ENCODE measurements at regions not wholly inside any gene's neighbourhood (a gene's known extent, or its start where the extent isn't known, plus 50 kb on each side); places are given as distances from the start of the nearest gene placed in this dataset.

DNA sequence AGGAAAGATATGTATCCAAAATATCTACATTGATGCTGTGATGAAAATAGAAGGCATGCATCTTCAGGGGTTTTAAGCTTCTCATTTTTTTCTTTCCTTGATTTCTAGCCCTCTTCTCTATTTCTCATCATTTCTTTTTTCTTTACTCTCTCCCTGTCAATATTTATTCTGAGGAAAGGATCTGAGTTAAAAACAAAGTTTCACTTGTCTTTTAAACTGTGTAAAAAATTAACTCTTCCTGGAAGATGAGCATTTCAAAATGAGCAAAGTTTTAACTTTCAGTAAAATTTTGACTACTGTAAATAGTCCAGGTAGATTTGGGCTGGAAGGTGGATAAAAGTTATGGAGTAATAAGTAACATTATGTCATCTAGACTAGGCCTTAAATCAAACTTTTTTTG is 500.2 kb upstream of the GBE1 start:
- TF ChIP-seq EZH2phosphoT487 (IDR thresholded peaks at IDR 0.05; ENCODE audit: insufficient read depth, low read depth) (no peak), EZH2 (IDR thresholded peaks at IDR 0.05; ENCODE audit: insufficient read depth, poor library complexity, severe bottlenecking) (no peak)
